Spleen (tissue), 11 donors: ENCODE measurements at regions not wholly inside any gene's neighbourhood (a gene's known extent, or its start where the extent isn't known, plus 50 kb on each side); places are given as distances from the start of the nearest gene placed in this dataset.

ENCODE experiments used
- DNase-seq: peaks from one replicate; pipeline ENCODE4 v3.0.0-alpha.2; 2020
- H3K27ac ChIP-seq, 8 donors: fragments of 200-600 bp; sonication (generic) in 7 of 8; 1 replicate in 4 of 8; 2 replicates in 4 of 8; pipeline versions ENCODE4 v1.5.0 to v1.8.0; 2016 to 2021; ENCODE audit warnings: inconsistent platforms in 4 of 8, mild to moderate bottlenecking in 4 of 8, moderate library complexity in 1 of 8
- H3K27me3 ChIP-seq, 7 donors: fragments of 200-600 bp; sonication (generic) in 6 of 7; replicated peaks in 1 of 7; 1 replicate in 4 of 7; 2 replicates in 3 of 7; pipeline versions ENCODE4 v1.5.0 to v1.8.0; 2016 to 2021; ENCODE audit warnings: inconsistent platforms in 3 of 7, mild to moderate bottlenecking in 1 of 7
- H3K36me3 ChIP-seq, 6 donors: fragments of 200-600 bp; sonication (generic) in 5 of 6; 1 replicate in 4 of 6; 2 replicates in 2 of 6; pipeline versions ENCODE4 v1.5.0 to v1.8.0; 2016 to 2021; ENCODE audit warnings: inconsistent platforms in 2 of 6
- H3K4me1 ChIP-seq, 6 donors: fragments of 200-600 bp; sonication (generic) in 5 of 6; 1 replicate in 3 of 6; 2 replicates in 3 of 6; pipeline versions ENCODE4 v1.5.0 to v1.8.0; 2016 to 2021; ENCODE audit warnings: inconsistent platforms in 3 of 6
- H3K4me3 ChIP-seq, 8 donors: fragments of 200-600 bp; sonication (generic) in 7 of 8; 1 replicate in 4 of 8; 2 replicates in 4 of 8; pipeline versions ENCODE4 v1.5.0 to v1.8.0; 2016 to 2021; ENCODE audit warnings: inconsistent platforms in 4 of 8, mild to moderate bottlenecking in 4 of 8, moderate library complexity in 2 of 8
- H3K9me3 ChIP-seq, 8 donors: fragments of 200-600 bp; sonication (generic) in 7 of 8; 1 replicate in 4 of 8; 2 replicates in 4 of 8; pipeline versions ENCODE4 v1.5.0 to v1.8.0; 2016 to 2021; ENCODE audit warnings: inconsistent platforms in 4 of 8
- CTCF ChIP-seq, 11 experiments: fragments of 200-600 bp in 7 of 11; fragments of 450-650 bp in 4 of 11; sonication (generic) in 4 of 11; IDR thresholded peaks in 8 of 11; conservative IDR thresholded peaks in 3 of 11; 1 replicate in 7 of 11; 2 replicates in 4 of 11; pipeline versions ENCODE4 v1.4.0 to v1.8.0; 2016 to 2021; ENCODE audit warnings: antibody characterized with exemption in 11 of 11, inconsistent platforms in 4 of 11, mild to moderate bottlenecking in 1 of 11
- POLR2A ChIP-seq, 3 donors: fragments of 450-650 bp; IDR thresholded peaks; one replicate each; pipeline ENCODE4 v1.5.1; 2017; ENCODE audit warnings: antibody characterized with exemption in 3 of 3, mild to moderate bottlenecking in 1 of 3
- POLR2AphosphoS5 ChIP-seq, 3 donors: sonication (generic); formaldehyde crosslinking; IDR thresholded peaks; one replicate each; pipeline ENCODE4 v1.5.1; 2017; ENCODE audit warnings: antibody characterized with exemption in 3 of 3
- WGBS, 5 donors: extraction: QIAGEN DNeasy Blood & Tissue Kit in 3 of 5; methylation state at CpG; one replicate each; pipeline versions ENCODE4 v1.1.5 to v1.1.7; 2013 to 2018; 5-methylcytosine and 5-hydroxymethylcytosine counted together
- intact Hi-C: fragments of 100-400 bp; cut with DNase I; formaldehyde crosslinking; loops from one replicate; pipeline ENCODE4 v1.15.0; 2023; ENCODE audit warnings: low total_unique reads
- donor health status: healthy with polysubstance abuse.
- donor health status: DM: no; HTN: no; CAD: no; lungs with moderate emphysema.
- donor health status: DM: no; HTN: no; CAD: no.
- donor health status: Bipolar disorder and iron deficiency.
- donor health status: healthy.
- donor health status: DM: no; HTN: no; CAD: no.
- donor health status: DM: yes; HTN: yes; CAD: no.

GRCh38 chr3:120526011-120526870 is 69.9 kb upstream of the NDUFB4 start:
- Histone ChIP-seq H3K27me3 (no peaks in the 10 kb centered on the region), H3K4me1 (no peaks in the 10 kb centered on the region), H3K36me3 (no peaks in the 10 kb centered on the region), H3K27ac (no peak overlapping the region), H3K4me3 (no peak overlapping the region), H3K9me3 (no peaks in the 10 kb centered on the region)
- intact Hi-C loops = no loop called here
- 63 to 83% (median 70%) methylated on average over 3 of the region's 3 CpGs for WGBS, 5 donors
- DNase-seq = no peak
- no peak for TF ChIP-seq POLR2A (IDR thresholded peaks at IDR 0.05)
- no peak for TF ChIP-seq CTCF (IDR thresholded peaks at IDR 0.05 in 8 of 11, conservative IDR thresholded peaks at IDR 0.05 in 3 of 11)
- TF ChIP-seq POLR2AphosphoS5 (IDR thresholded peaks at IDR 0.05) = no peak

- no peaks in the 10 kb centered on the region for H3K27me3 ChIP-seq
- H3K9me3 ChIP-seq = no peaks in the 10 kb centered on the region
- TF ChIP-seq CTCF (IDR thresholded peaks at IDR 0.05 in 8 of 11, conservative IDR thresholded peaks at IDR 0.05 in 3 of 11) = no peak
- no peak for TF ChIP-seq POLR2A (IDR thresholded peaks at IDR 0.05)
- no peak for TF ChIP-seq POLR2AphosphoS5 (IDR thresholded peaks at IDR 0.05)
- no peak overlapping the region for H3K27ac ChIP-seq
- intact Hi-C loops = no loop called here
- 61 to 86% (median 79%) methylated on average over 5 of the region's 5 CpGs for WGBS, 5 donors
- H3K36me3 ChIP-seq = no peaks in the 10 kb centered on the region
- H3K4me1 ChIP-seq = no peaks in the 10 kb centered on the region
- H3K4me3 ChIP-seq = no peak overlapping the region
- DNase-seq = no peak
Observed at GRCh38 chr3:120524171-120524923, 71.8 kb upstream of the NDUFB4 start.

- WGBS, 5 donors = 62 to 74% (median 72%) methylated on average over 6 of the region's 6 CpGs
- no peaks in the 10 kb centered on the region for H3K4me1 ChIP-seq
- TF ChIP-seq POLR2A (IDR thresholded peaks at IDR 0.05) (no peak), POLR2AphosphoS5 (IDR thresholded peaks at IDR 0.05) (no peak), CTCF (IDR thresholded peaks at IDR 0.05 in 8 of 11, conservative IDR thresholded peaks at IDR 0.05 in 3 of 11) (no peak)
- H3K9me3 ChIP-seq = no peaks in the 10 kb centered on the region
- H3K27ac ChIP-seq = no peak overlapping the region
- no peaks in the 10 kb centered on the region for H3K27me3 ChIP-seq
- H3K36me3 ChIP-seq = no peaks in the 10 kb centered on the region
- no peak for DNase-seq
- intact Hi-C loops = no loop called here
- H3K4me3 ChIP-seq = no peak overlapping the region
Observed at GRCh38 chr3:120516136-120516535, 65.3 kb upstream of the FSTL1 start.

- TF ChIP-seq POLR2AphosphoS5 (IDR thresholded peaks at IDR 0.05) (no peak), CTCF (IDR thresholded peaks at IDR 0.05 in 8 of 11, conservative IDR thresholded peaks at IDR 0.05 in 3 of 11) (no peak), POLR2A (IDR thresholded peaks at IDR 0.05) (no peak)
- H3K9me3 ChIP-seq = peaks cover 0 to 12% (median 0%) of the 10 kb centered on the region in 8 donors
- intact Hi-C loops = no loop called here
- no peaks in the 10 kb centered on the region for H3K36me3 ChIP-seq
- no peaks in the 10 kb centered on the region for H3K27me3 ChIP-seq
- peaks cover 0 to 3% (median 0%) of the 10 kb centered on the region in 6 donors for H3K4me1 ChIP-seq
- 71 to 91% (median 80%) methylated on average over 2 of the region's 2 CpGs for WGBS, 5 donors
- DNase-seq = no peak
- H3K27ac ChIP-seq = no peak overlapping the region
- no peak overlapping the region for H3K4me3 ChIP-seq
Observed at GRCh38 chr3:120512655-120513054, 61.9 kb upstream of the FSTL1 start.
